HUDEP-2 (cell line): ENCODE measurements at regions not wholly inside any gene's neighbourhood (a gene's known extent, or its start where the extent isn't known, plus 50 kb on each side); places are given as distances from the start of the nearest gene placed in this dataset.
"Not testable (repeated sequence)": the region's sequence is repeated elsewhere in the genome, so short reads cannot be mapped to it uniquely, and the experiment has no call there.

Source experiments
- DNase-seq, 76 experiments: peaks; one replicate each; lab custom pipeline; 2025; ENCODE audit not compliant: unreplicated experiment in 76 of 76; lab: John Stamatoyannopoulos, UW

GRCh38 chrX:1847000-1847399 is 232.1 kb downstream of the ASMT start:
- not testable (repeated sequence) for DNase-seq

- not testable (repeated sequence) for DNase-seq
These were observed 232.9 kb downstream of the ASMT start for GRCh38 chrX:1847790-1848189.

- DNase-seq = no peak
These were observed 236.7 kb downstream of the ASMT start for GRCh38 chrX:1851527-1851926.

- DNase-seq = no peak
These were observed 237.2 kb downstream of the ASMT start for GRCh38 chrX:1852082-1852481.

GRCh38 chrX:1853447-1853846 is 238.6 kb downstream of the ASMT start:
- DNase-seq = no peak

DNA sequence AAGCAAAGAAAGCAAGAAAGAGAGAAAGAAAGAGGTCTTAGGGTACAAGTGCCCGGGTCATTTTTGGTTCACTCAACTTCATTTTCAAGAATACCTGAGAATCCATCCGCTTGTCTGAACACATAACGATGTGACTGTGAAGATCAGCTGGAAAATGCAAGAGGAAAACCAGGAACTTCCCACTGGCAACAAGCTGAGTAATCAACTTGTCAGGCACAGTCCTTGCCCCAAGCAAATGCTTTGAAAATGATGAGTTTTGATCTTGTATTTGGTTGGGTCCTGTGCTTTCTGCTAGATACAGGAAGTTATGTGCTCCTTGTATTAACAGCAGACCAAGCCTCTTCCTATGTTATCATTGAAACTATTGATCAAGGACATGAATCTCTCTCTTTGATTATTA is 239.1 kb downstream of the ASMT start:
- DNase-seq = no peak

DNA sequence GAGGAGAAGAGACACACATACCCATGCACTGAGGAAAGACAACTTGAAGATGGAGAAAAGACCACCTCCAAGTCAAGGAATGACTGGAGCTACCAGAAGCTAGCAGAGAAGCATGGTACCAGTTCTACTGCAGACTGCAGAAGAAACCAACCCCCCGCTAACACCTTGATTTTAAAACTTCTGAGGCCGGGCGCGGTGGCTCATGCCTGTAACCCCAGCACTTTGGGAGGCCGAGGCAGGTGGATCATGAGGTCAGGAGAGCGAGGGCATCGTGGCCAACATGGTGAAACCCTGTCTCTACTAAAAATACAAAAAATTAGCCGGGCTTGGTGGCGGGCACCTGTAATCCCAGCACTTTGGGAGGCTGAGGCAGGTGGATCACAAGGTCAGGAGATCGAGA is 240.0 kb downstream of the ASMT start:
- DNase-seq = not testable (repeated sequence)

DNA sequence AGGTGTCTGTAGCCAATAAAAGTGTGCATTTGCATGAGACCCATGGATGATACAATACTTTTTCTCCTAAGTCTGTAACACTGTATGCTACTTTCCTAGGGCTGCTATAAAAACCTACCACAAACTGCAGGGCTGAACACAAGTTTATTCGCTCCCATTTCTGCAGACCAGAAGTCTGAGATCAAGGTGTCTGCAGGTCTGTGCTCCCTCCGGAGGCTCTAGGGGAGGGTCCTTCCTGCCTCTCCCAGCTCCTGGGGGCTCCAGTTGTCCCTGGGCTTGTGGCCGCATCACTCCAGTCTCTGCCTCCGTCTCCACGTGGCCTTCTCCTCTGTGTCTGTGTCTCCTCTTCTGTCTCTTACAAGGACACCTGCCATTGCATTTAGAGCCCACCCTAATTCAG is 244.4 kb downstream of the ASMT start:
- not testable (repeated sequence) for DNase-seq

DNA sequence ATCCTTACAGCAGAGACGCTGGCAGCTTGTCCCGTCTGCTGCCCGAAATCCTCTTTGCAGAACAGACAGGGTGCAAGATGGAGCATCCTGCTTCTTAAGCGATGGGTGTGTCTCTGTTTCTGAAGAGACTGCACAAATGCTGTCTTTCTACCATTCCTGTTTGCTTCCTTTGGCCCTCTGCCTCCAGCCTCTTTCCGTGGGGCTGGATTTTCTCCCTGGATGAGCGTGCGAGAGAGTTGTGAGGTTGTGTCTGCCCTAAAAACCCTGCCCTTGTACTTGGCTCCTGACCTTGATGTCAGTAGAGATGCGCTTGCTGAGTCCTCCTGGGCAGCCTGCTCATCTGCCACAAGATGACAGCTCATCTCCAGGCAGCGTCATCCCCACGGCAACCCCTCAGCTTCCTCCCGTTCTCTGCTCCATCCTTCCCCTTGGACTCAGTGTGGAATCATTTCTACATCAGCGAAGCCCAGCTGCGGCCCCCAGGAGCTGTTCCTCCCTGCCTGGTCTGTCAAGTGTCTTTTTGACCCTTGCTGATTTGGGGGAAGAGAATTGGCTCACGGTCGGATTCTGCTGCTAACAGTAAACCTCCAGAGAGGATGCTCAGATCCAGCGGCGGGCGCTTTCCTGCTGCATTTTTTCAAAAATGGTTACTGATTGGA is 246.2 kb downstream of the ASMT start:
- no peak for DNase-seq

DNA sequence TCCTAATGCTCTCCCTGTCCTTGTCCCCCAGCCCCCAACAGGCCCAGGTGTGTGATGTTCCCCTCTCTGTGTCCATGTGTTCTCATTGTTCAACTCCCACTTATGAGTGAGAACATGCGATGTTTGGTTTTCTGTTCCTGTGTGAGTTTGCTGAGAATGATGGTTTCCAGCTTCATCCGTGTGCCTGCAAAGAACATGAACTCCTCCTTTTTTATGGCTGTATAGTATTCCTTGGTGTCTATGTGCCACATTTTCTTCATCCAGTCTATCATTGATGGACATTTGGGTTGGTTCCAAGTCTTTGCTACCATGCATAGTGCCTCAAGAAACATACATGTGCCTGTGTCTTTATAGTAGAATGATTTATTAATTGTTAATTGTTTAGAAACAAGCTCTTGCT is 249.1 kb downstream of the ASMT start:
- DNase-seq = not testable (repeated sequence)

- no peak for DNase-seq
These were observed 255.6 kb downstream of the ASMT start for GRCh38 chrX:1870421-1870820.

- no peak for DNase-seq
These were observed 257.0 kb downstream of the ASMT start for GRCh38 chrX:1871887-1872286.

DNA sequence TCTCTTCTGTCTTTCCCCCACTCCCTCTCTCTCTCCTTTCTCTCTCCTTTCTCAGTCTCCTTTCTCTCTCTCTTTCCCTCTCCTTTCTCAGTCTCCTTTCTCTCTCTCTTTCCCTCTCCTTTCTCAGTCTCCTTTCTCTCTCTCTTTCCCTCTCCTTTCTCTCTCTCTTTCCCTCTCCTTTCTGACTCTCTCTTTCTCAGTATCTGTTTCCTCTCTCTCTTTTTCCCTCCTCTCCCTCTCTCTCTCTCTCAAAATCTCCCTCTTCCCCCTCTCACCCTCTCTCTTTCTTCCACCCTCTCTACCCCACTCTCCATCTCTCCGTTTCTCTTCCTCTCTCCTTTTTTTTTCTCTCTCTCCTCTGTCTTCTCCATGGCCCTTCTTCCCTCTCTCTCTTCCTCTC is 258.8 kb downstream of the ASMT start:
- no peak for DNase-seq

DNA sequence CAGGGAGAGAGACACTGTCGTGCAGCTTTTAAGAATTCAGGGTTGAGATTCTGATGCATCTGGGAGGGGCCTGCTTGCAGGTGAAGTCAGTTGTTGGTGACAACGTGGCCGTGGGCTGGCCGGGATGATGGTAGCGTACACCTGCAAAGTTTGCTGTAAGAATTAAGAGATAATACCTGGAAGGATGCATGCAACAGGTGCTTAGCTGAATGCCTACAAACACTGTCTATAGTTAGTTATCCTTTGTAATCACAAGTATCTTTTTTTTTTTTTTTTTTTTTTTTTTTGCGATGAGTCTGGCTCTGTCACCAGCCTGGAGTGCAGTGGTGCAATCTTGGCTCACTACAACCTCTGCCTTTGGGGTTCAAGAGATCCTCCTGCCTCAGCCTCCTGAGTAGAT is 259.6 kb downstream of the ASMT start:
- DNase-seq = no peak

GRCh38 chrX:1874899-1875298 is 260.0 kb downstream of the ASMT start:
- no peak for DNase-seq

DNA sequence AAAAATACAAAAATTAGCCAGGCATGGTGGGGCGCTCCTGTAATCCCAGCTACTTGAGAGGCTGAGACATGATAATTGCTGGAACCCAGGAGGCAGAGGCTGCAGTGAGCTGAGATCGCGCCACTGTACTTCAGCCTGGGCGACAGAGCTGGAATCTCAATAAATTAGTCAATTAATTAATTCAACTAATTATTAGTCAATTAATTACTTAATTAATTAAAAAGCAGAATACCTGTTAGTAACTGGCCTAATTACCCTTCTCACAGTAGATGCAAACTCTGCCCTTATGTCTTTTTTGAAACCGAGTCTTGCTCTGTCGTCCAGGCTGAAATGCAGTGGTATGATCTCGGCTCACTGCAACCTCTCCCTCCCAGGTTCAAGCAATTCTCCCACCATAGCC is 261.2 kb downstream of the ASMT start:
- no peak for DNase-seq

GRCh38 chrX:1877780-1878179 is 262.9 kb downstream of the ASMT start:
- DNase-seq = no peak

GRCh38 chrX:1880884-1881817 is 266.3 kb downstream of the ASMT start:
- not testable (repeated sequence) for DNase-seq

DNA sequence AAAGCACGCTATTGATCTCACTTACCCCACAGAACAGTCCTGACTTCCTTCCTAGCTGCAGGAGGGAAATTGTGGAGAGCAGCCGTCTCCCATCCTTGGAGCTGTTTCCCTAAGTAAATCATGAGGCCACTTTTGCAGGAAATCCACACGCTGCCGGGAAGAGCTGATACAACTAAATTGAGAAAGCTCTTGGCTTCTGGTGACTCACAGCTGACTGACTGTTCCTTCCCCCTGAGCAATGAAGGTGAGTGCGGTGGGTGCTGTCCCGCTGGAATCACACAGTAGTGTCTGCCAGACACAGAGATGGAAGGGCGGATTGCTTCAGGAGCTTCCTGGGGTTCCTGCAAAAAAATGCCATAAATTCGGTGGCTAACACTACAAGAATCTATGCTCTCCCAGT is 268.9 kb downstream of the ASMT start:
- no peak for DNase-seq

GRCh38 chrX:1884446-1884845 is 269.6 kb downstream of the ASMT start:
- DNase-seq = no peak

DNA sequence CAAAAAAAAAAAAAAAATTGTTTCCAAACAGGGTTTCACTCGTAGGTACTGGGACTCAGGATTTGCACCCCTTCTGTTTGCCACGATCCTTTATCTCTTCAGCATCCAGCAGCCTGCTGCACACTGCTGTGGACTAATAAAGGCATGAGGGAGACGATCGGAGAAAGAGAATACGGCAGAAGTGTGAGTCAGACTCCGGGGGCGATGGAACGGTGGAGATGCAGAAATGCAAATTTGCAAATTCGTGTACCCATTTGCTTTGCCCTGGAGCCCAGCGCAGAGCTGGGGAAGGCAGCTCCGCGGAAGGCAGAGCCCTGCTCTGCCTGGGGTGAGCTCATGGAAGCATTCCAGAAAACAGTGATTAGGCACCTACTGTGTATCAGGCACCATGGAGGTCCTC is 270.3 kb downstream of the ASMT start:
- DNase-seq = no peak

GRCh38 chrX:1888305-1888704 is 273.4 kb downstream of the ASMT start:
- DNase-seq = not testable (repeated sequence)
